D341Med (cell line): ENCODE measurements at regions not wholly inside any gene's neighbourhood (a gene's known extent, or its start where the extent isn't known, plus 50 kb on each side); places are given as distances from the start of the nearest gene placed in this dataset.
"Not testable (repeated sequence)": the region's sequence is repeated elsewhere in the genome, so short reads cannot be mapped to it uniquely, and the experiment has no call there.

Experiments used
- DNase-seq: peaks from one replicate; pipeline ENCODE4 v3.0.0; 2012; ENCODE audit warnings: low spot score

DNA sequence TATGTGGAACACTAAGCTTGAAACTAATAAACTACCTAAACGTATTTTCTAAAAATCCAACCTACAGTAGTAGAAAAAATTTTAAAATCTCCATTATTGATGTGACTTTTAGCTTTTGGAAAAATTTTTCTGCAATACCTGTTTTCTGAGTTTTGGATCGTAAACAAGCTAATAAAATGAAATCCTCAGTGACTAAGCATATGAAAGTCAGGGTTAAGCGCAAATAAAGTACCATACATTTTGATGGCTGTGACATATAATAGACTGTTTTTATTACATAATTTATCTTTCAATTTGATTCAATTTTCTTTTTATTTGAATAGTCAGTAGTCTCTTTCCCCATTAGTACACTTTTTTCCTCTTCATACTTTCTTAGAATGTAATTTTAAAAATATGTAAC, 683.6 kb downstream of the NUP35 start:
- no peak for DNase-seq

DNA sequence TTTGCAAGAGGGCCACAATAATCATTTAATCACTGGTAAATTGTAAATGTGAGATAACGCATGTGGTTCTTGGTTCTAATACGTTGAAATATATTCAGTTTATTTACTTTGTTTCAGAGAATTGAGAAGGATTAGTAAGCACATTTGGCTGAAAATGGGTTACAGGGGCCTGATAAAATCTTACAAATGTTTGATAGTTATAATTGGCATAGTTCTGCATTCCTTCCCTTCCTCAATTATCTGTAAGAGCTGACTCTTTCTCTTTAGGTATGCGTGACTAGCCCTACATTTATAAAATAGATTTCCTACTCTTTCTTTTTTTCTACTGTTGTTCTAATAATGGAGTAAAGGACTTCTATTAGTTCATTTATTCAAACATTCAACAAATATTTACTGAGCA, 685.2 kb downstream of the NUP35 start:
- DNase-seq: no peak

DNA sequence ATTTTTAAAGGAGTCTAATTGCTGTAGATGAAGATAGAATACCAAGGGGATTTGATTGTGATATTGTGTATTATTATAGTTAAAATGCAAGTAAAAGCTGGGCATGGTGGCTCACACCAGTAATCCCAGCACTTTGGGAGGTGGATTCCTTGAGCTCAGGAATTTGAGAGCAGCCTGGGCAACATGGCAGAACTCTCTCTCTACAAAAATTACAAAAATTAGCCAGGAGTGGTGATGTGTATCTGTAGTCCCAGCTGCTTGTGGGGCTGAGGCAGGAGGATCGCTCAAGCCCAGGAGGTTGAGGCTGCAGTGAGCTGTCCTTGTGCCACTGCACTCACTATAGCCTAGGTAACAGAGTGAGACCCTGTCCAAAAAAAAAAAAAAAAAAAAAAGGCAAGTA, 687.0 kb downstream of the NUP35 start:
- no peak for DNase-seq

DNA sequence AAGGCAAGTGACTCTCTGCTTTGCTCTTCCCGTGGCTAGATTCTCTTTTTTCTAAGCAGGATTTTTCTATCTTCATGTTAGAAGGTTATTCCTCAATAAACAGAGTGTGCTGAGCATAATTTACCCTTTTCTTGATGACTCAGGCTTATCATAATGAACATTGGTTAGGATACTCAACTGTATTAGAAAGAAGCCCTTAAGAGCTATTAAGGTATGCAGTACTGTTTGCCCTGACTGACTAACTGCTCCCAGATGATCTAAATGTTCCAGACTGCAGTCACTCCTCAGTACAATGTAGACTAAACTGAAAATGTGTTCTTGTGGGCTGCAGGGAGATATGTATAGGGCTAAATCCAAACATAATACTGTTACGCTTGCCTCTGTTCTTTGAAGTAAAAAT, 687.8 kb downstream of the NUP35 start:
- DNase-seq: no peak

DNA sequence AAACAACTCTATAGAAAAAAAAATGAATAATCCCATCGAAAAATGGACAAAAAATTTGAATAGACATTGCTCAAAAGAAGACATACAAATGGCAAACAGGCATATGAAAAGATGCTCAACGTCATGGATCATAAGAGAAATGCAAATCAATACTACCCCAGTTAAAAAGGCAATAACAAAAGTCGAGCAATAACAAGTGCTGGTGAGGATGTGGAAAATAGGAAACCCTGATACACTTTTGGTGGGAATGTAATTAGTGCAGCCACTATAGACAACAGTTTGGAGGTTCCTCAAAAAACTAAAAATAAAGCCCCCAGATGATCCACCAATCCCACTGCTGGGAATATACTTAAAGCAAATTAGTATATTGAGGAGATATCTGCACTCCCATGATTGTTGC, 701.5 kb downstream of the NUP35 start:
- DNase-seq: no peak

GRCh38 chr2:183829931-183830330, 705.7 kb downstream of the NUP35 start:
- DNase-seq: no peak

DNA sequence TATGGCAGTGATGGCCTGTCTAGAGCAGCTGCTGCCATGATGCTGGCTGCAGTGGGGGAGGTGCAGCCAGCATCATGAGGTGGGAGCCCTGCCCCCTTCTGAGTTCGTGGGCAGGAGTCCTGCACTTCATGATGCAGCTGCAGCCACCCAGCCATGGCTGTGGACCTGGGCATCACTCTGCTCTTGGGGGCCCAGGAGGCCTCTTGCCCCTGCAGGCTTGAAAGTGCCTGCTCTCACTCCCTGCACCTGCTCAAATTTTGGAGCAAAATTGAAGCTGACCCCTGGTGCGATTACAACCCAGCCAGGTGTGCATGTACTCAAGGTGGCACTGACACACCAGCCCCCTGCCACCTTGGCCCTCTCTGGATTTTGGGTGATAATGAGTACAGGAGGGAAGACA, 712.9 kb downstream of the NUP35 start:
- DNase-seq: no peak

GRCh38 chr2:183838295-183838694, 714.1 kb downstream of the NUP35 start:
- no peak for DNase-seq

- no peak for DNase-seq
Observed at GRCh38 chr2:183840061-183840584, 715.9 kb downstream of the NUP35 start.

DNA sequence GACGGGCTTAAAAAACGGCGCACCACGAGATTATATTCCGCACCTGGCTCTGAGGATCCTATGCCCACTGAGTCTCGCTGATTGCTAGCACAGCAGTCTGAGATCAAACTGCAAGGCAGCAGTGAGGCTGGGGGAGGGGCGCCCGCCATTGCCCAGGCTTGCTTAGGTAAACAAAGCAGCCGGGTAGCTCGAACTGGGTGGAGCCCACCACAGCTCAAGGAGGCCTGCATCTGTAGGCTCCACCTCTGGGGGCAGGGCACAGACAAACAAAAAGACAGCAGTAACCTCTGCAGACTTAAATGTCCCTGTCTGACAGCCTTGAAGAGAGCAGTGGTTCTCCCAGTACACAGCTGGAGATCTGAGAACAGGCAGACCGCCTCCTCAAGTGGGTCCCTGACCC, 725.6 kb downstream of the NUP35 start:
- DNase-seq: not testable (repeated sequence)

DNA sequence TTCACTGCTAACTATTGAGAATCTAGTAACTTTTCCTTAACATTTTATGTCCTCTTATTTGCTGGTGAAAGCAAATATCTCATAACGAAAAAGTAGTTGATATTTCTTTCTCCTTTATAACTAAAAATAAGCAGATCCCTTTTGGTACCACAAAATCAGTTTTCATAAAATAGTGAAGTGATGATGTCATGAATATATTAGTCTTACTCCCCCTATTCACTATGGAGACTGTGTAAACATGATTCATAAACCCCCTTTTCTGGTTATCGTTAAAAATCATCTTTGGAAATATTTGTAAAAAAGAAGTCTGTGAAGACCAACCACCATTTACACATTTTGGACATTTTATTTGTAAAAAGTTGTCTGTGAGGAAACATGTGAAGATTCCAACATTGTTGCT, 734.9 kb downstream of the NUP35 start:
- DNase-seq: no peak

- DNase-seq: no peak
Observed at GRCh38 chr2:183866666-183867065, 731.7 kb upstream of the ZNF804A start.

- DNase-seq: no peak
Observed at GRCh38 chr2:183867206-183867605, 731.1 kb upstream of the ZNF804A start.

DNA sequence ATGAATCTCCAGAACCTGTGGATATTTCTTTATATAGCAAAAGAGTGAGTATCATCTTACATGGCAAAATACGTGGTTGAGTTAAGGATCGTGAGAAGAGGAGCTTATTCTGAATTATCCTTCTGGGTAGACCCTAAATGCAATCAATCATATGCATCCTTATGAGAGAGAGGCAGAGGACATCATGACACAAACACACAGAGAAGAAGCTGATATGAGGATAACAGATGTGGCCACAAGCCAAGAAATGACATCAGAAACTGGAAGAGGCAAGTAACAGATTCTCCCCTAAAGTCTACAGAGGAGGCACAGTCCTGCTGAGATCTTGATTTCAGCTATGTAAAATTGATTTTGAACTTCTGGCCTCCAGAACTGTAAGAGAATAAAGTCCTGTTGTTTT, 730.2 kb upstream of the ZNF804A start:
- no peak for DNase-seq

DNA sequence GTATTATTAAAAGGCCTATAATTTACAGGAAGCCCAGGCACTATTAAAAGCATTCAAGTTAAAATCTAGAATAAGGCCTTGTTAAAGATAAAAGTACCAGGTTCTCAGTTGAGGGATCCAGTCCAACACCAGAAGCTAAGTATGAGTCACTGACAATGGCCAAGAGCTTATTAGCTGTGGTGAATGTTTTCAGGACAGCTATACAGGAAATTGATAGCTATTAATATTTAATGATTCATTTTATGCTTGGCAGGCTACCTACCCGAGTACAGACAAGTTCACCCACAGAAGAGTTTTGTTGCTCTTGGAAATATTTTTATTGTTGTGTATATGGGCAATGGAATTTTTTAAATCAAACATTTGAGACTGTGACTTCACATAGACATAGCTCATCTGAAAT, 729.6 kb upstream of the ZNF804A start:
- no peak for DNase-seq

DNA sequence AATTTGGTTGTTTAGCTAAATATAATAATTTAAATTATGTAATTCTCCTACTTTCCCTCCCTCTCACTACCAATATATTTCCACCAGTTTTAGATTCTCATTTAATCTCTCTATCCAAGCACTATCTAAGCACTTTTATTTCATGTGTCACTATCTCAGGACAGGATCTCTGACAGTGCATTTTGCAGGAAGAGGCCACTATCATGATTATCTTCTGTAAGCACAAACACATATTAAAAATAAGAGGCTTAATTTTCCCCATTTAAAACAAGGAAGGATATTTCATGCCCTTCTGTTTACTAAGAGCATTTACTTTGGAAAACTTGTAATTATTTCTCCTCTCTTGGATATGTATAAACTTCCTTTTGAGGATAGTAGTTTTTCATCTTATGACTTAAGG, 726.2 kb upstream of the ZNF804A start:
- no peak for DNase-seq

GRCh38 chr2:183881978-183882377, 716.4 kb upstream of the ZNF804A start:
- DNase-seq: no peak

DNA sequence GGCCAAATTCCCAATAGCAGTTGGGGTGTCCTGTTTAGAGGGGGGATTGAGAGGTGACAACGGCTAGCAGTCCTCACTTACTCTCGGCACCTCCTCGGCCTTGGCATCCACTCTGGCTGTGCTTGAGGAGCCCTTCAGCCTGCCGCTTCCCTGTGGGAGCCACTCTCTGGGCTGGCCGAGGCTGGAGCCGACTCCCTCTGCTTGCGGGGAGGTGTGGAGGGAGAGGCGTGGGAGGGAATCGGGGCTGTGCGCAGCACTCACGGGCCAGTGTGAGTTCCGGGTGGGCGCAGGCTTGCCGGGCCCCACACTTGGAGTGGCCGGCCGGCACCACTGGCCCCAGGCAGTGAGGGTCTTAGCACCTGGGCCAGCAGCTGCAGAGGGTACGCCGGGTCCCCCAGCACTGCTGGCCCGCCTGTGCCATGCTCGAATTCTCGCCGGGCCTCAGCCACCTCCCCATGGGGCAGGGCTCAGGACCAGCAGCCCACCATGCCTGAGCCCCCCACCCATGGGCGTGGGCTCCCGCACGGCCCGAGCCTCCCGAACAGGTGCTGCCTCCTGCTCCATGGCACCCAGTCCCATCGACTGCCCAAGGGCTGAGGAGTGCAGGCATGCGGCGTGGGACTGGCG, 705.9 kb upstream of the ZNF804A start:
- DNase-seq: no peak

DNA sequence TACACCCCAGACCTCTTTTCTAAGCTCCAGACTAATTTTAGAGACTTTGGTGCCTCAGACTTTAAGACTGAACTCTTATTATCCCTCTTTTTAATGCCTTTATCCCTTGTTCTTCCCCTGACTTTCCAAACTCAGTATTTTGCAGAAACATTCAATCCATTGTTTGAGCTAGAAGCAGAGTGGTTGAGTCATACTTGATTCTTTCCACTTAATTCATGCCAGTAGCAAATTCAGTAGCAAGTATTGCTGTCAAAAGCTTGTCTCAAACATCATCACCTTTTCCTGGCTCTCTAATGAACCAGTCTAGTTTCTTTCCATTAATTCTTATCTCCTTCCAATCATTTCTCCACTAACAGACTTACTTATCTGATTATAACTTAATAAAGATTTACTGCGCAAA, 699.7 kb upstream of the ZNF804A start:
- no peak for DNase-seq

DNA sequence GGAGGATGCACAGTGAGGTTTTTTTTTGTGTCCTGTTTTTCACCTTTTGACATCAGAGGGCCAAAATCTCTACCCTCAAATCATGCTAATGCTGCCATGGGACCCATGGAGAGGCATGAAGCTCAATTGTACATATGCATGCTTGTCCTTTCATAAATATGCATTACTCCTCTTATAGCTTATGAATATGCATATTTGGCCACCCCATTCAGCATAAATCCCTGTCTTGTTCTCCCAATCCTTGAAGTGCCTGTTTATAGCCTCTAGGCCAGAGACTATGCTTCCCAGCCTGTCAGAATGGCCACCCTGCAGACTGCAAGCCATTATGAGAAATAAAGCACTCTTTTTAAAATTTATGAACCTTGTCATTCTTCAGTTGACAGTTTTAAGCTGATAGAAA, 696.4 kb upstream of the ZNF804A start:
- DNase-seq: no peak

- no peak for DNase-seq
Observed at GRCh38 chr2:183903026-183903425, 695.3 kb upstream of the ZNF804A start.

- DNase-seq: not testable (repeated sequence)
Observed at GRCh38 chr2:183916041-183916440, 682.3 kb upstream of the ZNF804A start.

- DNase-seq: no peak
Observed at GRCh38 chr2:183919167-183919566, 679.2 kb upstream of the ZNF804A start.

GRCh38 chr2:183919926-183920325, 678.4 kb upstream of the ZNF804A start:
- no peak for DNase-seq

GRCh38 chr2:183925281-183925680, 673.0 kb upstream of the ZNF804A start:
- DNase-seq: no peak
